IMR-90 (cell line): ENCODE measurements at regions not wholly inside any gene's neighbourhood (a gene's known extent, or its start where the extent isn't known, plus 50 kb on each side); places are given as distances from the start of the nearest gene placed in this dataset.

Experiments
- ATAC-seq: fragments of 200-7000 bp; cut with Tn5 transposase; 2 replicates; pipeline ENCODE4 v1.9.1; 2020; ENCODE audit warnings: low read depth, mild to moderate bottlenecking, moderate library complexity
- BruUV-seq: library from RNA; stranded (reverse); fragments of 400-500 nt; replicated peaks from 2 replicates; lab custom pipeline; 2021; lab: Mats Ljungman, UMichigan
- CTCF ChIA-PET: fragments of 300-600 bp; formaldehyde crosslinking; extraction: SDS; loops from one replicate; lab custom pipeline; 2021; ENCODE audit warnings: antibody characterized with exemption; lab: Yijun Ruan, JAX
- POLR2A ChIA-PET: fragments of 300-600 bp; sonication (Branson Sonifier 250); formaldehyde crosslinking; loops from one replicate; lab custom pipeline; 2022; ENCODE audit warnings: antibody characterized with exemption; ENCODE audit not compliant: unreplicated experiment; lab: Charles Lee
- DNase-seq: peaks from one replicate; pipeline ENCODE4 v3.0.0; 2013
- H2AFZ ChIP-seq: replicated peaks from 2 replicates; pipeline ENCODE3; 2013; ENCODE audit warnings: low read length, mild to moderate bottlenecking; ENCODE audit not compliant: poor library complexity
- H2AK5ac ChIP-seq: 2 replicates; pipeline ENCODE4 v1.6.1; 2013; ENCODE audit warnings: low read depth, low read length, inconsistent platforms
- H2AK9ac ChIP-seq: replicated peaks from 2 replicates; pipeline ENCODE3; 2013; ENCODE audit warnings: mild to moderate bottlenecking, low read depth, low read length, moderate library complexity; ENCODE audit not compliant: poor library complexity
- H2BK120ac ChIP-seq: 2 replicates; pipeline ENCODE4 v1.6.1; 2013; ENCODE audit warnings: low read depth, low read length, inconsistent platforms
- H2BK15ac ChIP-seq: 3 replicates; pipeline ENCODE4 v1.6.1; 2013; ENCODE audit warnings: low read depth, low read length, inconsistent platforms
- H2BK20ac ChIP-seq: 2 replicates; pipeline ENCODE4 v1.6.1; 2013; ENCODE audit warnings: low read depth, mild to moderate bottlenecking, inconsistent platforms, low read length, moderate library complexity
- H2BK5ac ChIP-seq: 2 replicates; pipeline ENCODE4 v1.6.1; 2013; ENCODE audit warnings: mild to moderate bottlenecking, low read depth, low read length, inconsistent platforms; ENCODE audit not compliant: poor library complexity, severe bottlenecking
- H3K14ac ChIP-seq: replicated peaks from 2 replicates; pipeline ENCODE4 v1.6.1; 2013; ENCODE audit warnings: low read depth, low read length, inconsistent platforms
- H3K18ac ChIP-seq: 2 replicates; pipeline ENCODE4 v1.6.1; 2013; ENCODE audit warnings: low read depth, low read length, control low read depth
- H3K23ac ChIP-seq: 2 replicates; pipeline ENCODE4 v1.6.1; 2013; ENCODE audit warnings: low read depth, low read length, inconsistent platforms
- H3K27ac ChIP-seq: 2 replicates; pipeline ENCODE4 v1.5.1; 2013; ENCODE audit warnings: mild to moderate bottlenecking, control low read depth, low read length; ENCODE audit not compliant: insufficient read depth
- H3K27me3 ChIP-seq: 2 replicates; pipeline ENCODE4 v1.6.1; 2013; ENCODE audit warnings: low read length; ENCODE audit not compliant: control insufficient read depth, insufficient read depth
- H3K36me3 ChIP-seq: 2 replicates; pipeline ENCODE4 v1.6.1; 2013; ENCODE audit warnings: low read length, mixed read lengths; ENCODE audit not compliant: control insufficient read depth, insufficient read depth
- H3K4ac ChIP-seq: 2 replicates; pipeline ENCODE4 v1.6.1; 2013; ENCODE audit warnings: low read depth, low read length, inconsistent platforms
- H3K4me1 ChIP-seq: 2 replicates; pipeline ENCODE4 v1.6.1; 2013; ENCODE audit warnings: low read length, mixed read lengths; ENCODE audit not compliant: control insufficient read depth, insufficient read depth
- H3K4me2 ChIP-seq: 2 replicates; pipeline ENCODE4 v1.6.1; 2013; ENCODE audit warnings: low read depth, mild to moderate bottlenecking, control low read depth, low read length, moderate library complexity
- H3K4me3 ChIP-seq: 2 replicates; pipeline ENCODE4 v1.5.1; 2013; ENCODE audit warnings: low read depth, mild to moderate bottlenecking, control low read depth, low read length, moderate library complexity; ENCODE audit not compliant: insufficient read depth
- H3K56ac ChIP-seq: 2 replicates; pipeline ENCODE4 v1.6.1; 2013; ENCODE audit warnings: low read length, inconsistent platforms; ENCODE audit not compliant: insufficient read depth; ENCODE audit errors: extremely low read depth
- H3K79me1 ChIP-seq, 2 experiments: 2 replicates each; pipeline ENCODE4 v1.6.1; 2013; ENCODE audit warnings: low read length in 2 of 2, inconsistent platforms in 1 of 2, low read depth in 1 of 2
- H3K9ac ChIP-seq: 2 replicates; pipeline ENCODE4 v1.6.1; 2013; ENCODE audit warnings: low read depth, low read length, control low read depth
- H3K9me1 ChIP-seq: 2 replicates; pipeline ENCODE4 v1.6.1; 2013; ENCODE audit warnings: low read length, inconsistent platforms; ENCODE audit not compliant: insufficient read depth
- H3K9me3 ChIP-seq: 2 replicates; pipeline ENCODE4 v1.6.1; 2013; ENCODE audit warnings: low read length; ENCODE audit not compliant: control insufficient read depth, insufficient read depth
- H4K20me1 ChIP-seq: 2 replicates; pipeline ENCODE4 v1.6.1; 2013; ENCODE audit warnings: low read length, inconsistent platforms; ENCODE audit not compliant: insufficient read depth
- H4K5ac ChIP-seq: 2 replicates; pipeline ENCODE4 v1.6.1; 2013; ENCODE audit warnings: mild to moderate bottlenecking, low read depth, low read length, control low read depth
- H4K8ac ChIP-seq, 2 experiments: 2 replicates each; pipeline ENCODE4 v1.6.1; 2013; ENCODE audit warnings: low read depth in 2 of 2, low read length in 2 of 2, control low read depth in 1 of 2, inconsistent platforms in 1 of 2
- H4K91ac ChIP-seq: 2 replicates; pipeline ENCODE4 v1.6.1; 2013; ENCODE audit warnings: low read depth, low read length, inconsistent platforms; ENCODE audit not compliant: insufficient read depth
- MAZ ChIP-seq: IDR thresholded peaks from 2 replicates; pipeline ENCODE4 v1.6.1; 2012; ENCODE audit warnings: low read depth, mild to moderate bottlenecking, low read length, improper control_type of control experiment, moderate library complexity, borderline replicate concordance
- POLR2A ChIP-seq: IDR thresholded peaks from 2 replicates; pipeline ENCODE4 v1.6.1; 2012; ENCODE audit warnings: mild to moderate bottlenecking, low read depth, low read length
- RAD21 ChIP-seq: IDR thresholded peaks from 2 replicates; pipeline ENCODE4 v1.6.1; 2012; ENCODE audit warnings: low read length, improper control_type of control experiment
- RCOR1 ChIP-seq: IDR thresholded peaks from 2 replicates; pipeline ENCODE4 v1.6.1; 2012; ENCODE audit warnings: mild to moderate bottlenecking, low read length, improper control_type of control experiment; ENCODE audit not compliant: insufficient replicate concordance
- WGBS, 2 experiments: methylation state at CpG; one replicate each; pipeline versions ENCODE4 v1.1.5 to v1.1.7; 2013; ENCODE audit warnings: missing lambda C conversion rate in 2 of 2; ENCODE audit not compliant: insufficient read length in 1 of 2; ENCODE audit errors: extremely low coverage in 2 of 2; 5-methylcytosine and 5-hydroxymethylcytosine counted together
- dilution Hi-C: fragments of 300-500 bp; cut with HindIII; formaldehyde crosslinking; loops from one replicate; pipeline ENCODE4 v1.14.3; 2018; ENCODE audit warnings: low sequenced_read_pairs; ENCODE audit not compliant: unreplicated experiment
- in situ Hi-C: fragments of 300-500 bp; cut with MboI; formaldehyde crosslinking; loops from 3 replicates; pipeline ENCODE4 v1.14.3; 2019; ENCODE audit warnings: low sequenced_read_pairs, inconsistent platforms, mixed read lengths
- intact Hi-C: fragments of 100-400 bp; cut with micrococcal nuclease; formaldehyde crosslinking; loops from 2 replicates; pipeline ENCODE4 v1.10.0; 2022

DNA sequence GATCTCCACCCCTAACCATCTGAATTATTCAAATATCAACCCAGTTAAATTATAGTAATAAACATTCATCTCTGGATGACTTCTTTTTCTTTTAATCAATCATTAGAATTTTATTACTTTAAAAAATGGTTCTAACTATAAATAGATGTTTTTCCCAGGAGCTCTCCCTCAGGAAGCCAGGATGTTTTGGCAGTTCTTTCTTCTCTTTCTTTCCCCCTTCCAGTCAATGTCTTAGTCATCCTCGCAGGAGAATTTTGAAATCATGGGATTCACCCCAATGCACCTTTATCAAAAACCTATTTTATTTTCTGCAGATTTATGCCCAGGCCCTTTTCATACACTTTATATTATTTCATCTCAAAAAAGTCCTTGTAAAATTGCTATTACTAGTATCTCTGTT is 711.6 kb downstream of the CDH11 start:
- WGBS, 2 experiments, result no CpG with 5 or more reads among the region's 1 CpG
- H4K91ac ChIP-seq, result no peak overlapping the region
- H3K4me1 ChIP-seq, result no peaks in the 10 kb centered on the region
- ATAC-seq (no peak), DNase-seq (no peak)
- H3K23ac ChIP-seq, result no peak overlapping the region
- BruUV-seq, result no TSS peak
- H2BK120ac ChIP-seq, result no peak overlapping the region
- H3K9ac ChIP-seq, result no peak overlapping the region
- H3K9me1 ChIP-seq, result no peaks in the 10 kb centered on the region
- no peak overlapping the region for H4K8ac ChIP-seq
- intact Hi-C loops, result no loop called here
- dilution Hi-C loops, result no loop called here
- ChIA-PET POLR2A (no interaction called here), CTCF (interaction anchor here (0.5 kb wide), 1 partner anchor 250 kb away, joined by 4 read pairs; no protein-coding TSS in a partner anchor)
- H3K56ac ChIP-seq, result no peak overlapping the region
- H3K27ac ChIP-seq, result no peak overlapping the region
- no peak overlapping the region for H3K14ac ChIP-seq
- no peak overlapping the region for H2BK20ac ChIP-seq
- no peak overlapping the region for H2BK5ac ChIP-seq
- in situ Hi-C loops, result no loop called here
- H3K4ac ChIP-seq, result no peak overlapping the region
- H2AK5ac ChIP-seq, result no peak overlapping the region
- H3K4me2 ChIP-seq, result no peak overlapping the region
- no peaks in the 10 kb centered on the region for H3K36me3 ChIP-seq
- H3K18ac ChIP-seq, result no peak overlapping the region
- H3K79me1 ChIP-seq, result no peaks in the 10 kb centered on the region
- peaks cover 2% of the 10 kb centered on the region; the same call in 1 of the 2 replicates for H3K27me3 ChIP-seq
- no peak overlapping the region for H2AFZ ChIP-seq
- no peak for TF ChIP-seq MAZ
- TF ChIP-seq RAD21, result no peak
- TF ChIP-seq POLR2A, result no peak
- no peak for TF ChIP-seq RCOR1
- H3K9me3 ChIP-seq, result no peaks in the 10 kb centered on the region
- no peaks in the 10 kb centered on the region for H4K20me1 ChIP-seq
- H2AK9ac ChIP-seq, result no peak overlapping the region
- no peak overlapping the region for H4K5ac ChIP-seq
- no peak overlapping the region for H2BK15ac ChIP-seq
- H3K4me3 ChIP-seq, result no peak overlapping the region
